ENCODE measurements at regions not wholly inside any gene's neighbourhood (a gene's known extent, or its start where the extent isn't known, plus 50 kb on each side); places are given as distances from the start of the nearest gene placed in this dataset.

- no peak overlapping the region for H3K9ac ChIP-seq
- in situ Hi-C loops (cut with MboI), result no loop called here
- no peaks in the 10 kb centered on the region for H3K9me2 ChIP-seq (ENCODE audit: insufficient read depth)
- no peaks in the 10 kb centered on the region for H3K36me3 ChIP-seq (ENCODE audit: low read depth)
- WGBS, 2 experiments (ENCODE audit: low coverage in 1 of 2, low lambda C conversion rate in 2 of 2, missing lambda C conversion rate in 2 of 2), result 9 to 11% methylated on average over 3 of the region's 3 CpGs
- H3K27ac ChIP-seq, result no peak overlapping the region
- no peaks in the 10 kb centered on the region for H3K27me3 ChIP-seq (replicated peaks; ENCODE audit: insufficient read depth)
- no peak overlapping the region for H3K4me2 ChIP-seq (ENCODE audit: unreplicated experiment)
- H3K4me1 ChIP-seq (ENCODE audit: insufficient read depth), result no peaks in the 10 kb centered on the region
- no peaks in the 10 kb centered on the region for H3K79me2 ChIP-seq (ENCODE audit: insufficient read depth)
- H3F3A ChIP-seq (ENCODE audit: insufficient read depth), result no peaks in the 10 kb centered on the region
- no peaks in the 10 kb centered on the region for H4K20me1 ChIP-seq (ENCODE audit: insufficient read depth)
- no peak for TF ChIP-seq EZH2phosphoT487 (IDR thresholded peaks at IDR 0.05; ENCODE audit: insufficient read depth, low read depth)
- DNase-seq, result no peak
- H3K9me3 ChIP-seq (ENCODE audit: low read depth), result no peaks in the 10 kb centered on the region
- no peak overlapping the region for H3K4me3 ChIP-seq
- H2AFZ ChIP-seq, result no peak overlapping the region
Measured at GRCh38 chr13:103517066-103517767, 451.0 kb upstream of the SLC10A2 start.

GRCh38 chr13:103516015-103516795 is 450.0 kb upstream of the SLC10A2 start:
- Histone ChIP-seq H3K9me2 (ENCODE audit: insufficient read depth) (no peaks in the 10 kb centered on the region), H2AFZ (no peak overlapping the region), H3K36me3 (ENCODE audit: low read depth) (no peaks in the 10 kb centered on the region), H4K20me1 (ENCODE audit: insufficient read depth) (no peaks in the 10 kb centered on the region), H3K9ac (no peak overlapping the region), H3K4me1 (ENCODE audit: insufficient read depth) (no peaks in the 10 kb centered on the region), H3K9me3 (ENCODE audit: low read depth) (no peaks in the 10 kb centered on the region), H3F3A (ENCODE audit: insufficient read depth) (no peaks in the 10 kb centered on the region), H3K79me2 (ENCODE audit: insufficient read depth) (no peaks in the 10 kb centered on the region), H3K4me3 (no peak overlapping the region), H3K27ac (no peak overlapping the region), H3K4me2 (ENCODE audit: unreplicated experiment) (no peak overlapping the region), H3K27me3 (replicated peaks; ENCODE audit: insufficient read depth) (no peaks in the 10 kb centered on the region)
- no peak for DNase-seq
- 20 to 24% methylated on average over 6 of the region's 6 CpGs for WGBS, 2 experiments (ENCODE audit: low coverage in 1 of 2, low lambda C conversion rate in 2 of 2, missing lambda C conversion rate in 2 of 2)
- in situ Hi-C loops (cut with MboI), result no loop called here
- TF ChIP-seq EZH2 (IDR thresholded peaks at IDR 0.05; ENCODE audit: insufficient read depth, poor library complexity, severe bottlenecking), result no peak
- no peak for TF ChIP-seq EZH2phosphoT487 (IDR thresholded peaks at IDR 0.05; ENCODE audit: insufficient read depth, low read depth)

GRCh38 chr13:103515410-103515809 is 449.2 kb upstream of the SLC10A2 start:
- Histone ChIP-seq H3K27ac (no peak overlapping the region), H4K20me1 (ENCODE audit: insufficient read depth) (no peaks in the 10 kb centered on the region), H3K27me3 (replicated peaks; ENCODE audit: insufficient read depth) (no peaks in the 10 kb centered on the region), H3K4me3 (no peak overlapping the region), H3K4me2 (ENCODE audit: unreplicated experiment) (no peak overlapping the region), H3K36me3 (ENCODE audit: low read depth) (no peaks in the 10 kb centered on the region), H3K4me1 (ENCODE audit: insufficient read depth) (no peaks in the 10 kb centered on the region), H3K9me3 (ENCODE audit: low read depth) (no peaks in the 10 kb centered on the region), H3F3A (ENCODE audit: insufficient read depth) (no peaks in the 10 kb centered on the region), H2AFZ (no peak overlapping the region), H3K9ac (no peak overlapping the region), H3K9me2 (ENCODE audit: insufficient read depth) (no peaks in the 10 kb centered on the region), H3K79me2 (ENCODE audit: insufficient read depth) (no peaks in the 10 kb centered on the region)
- TF ChIP-seq EZH2 (IDR thresholded peaks at IDR 0.05; ENCODE audit: insufficient read depth, poor library complexity, severe bottlenecking), result no peak
- TF ChIP-seq EZH2phosphoT487 (IDR thresholded peaks at IDR 0.05; ENCODE audit: insufficient read depth, low read depth), result no peak
- in situ Hi-C loops (cut with MboI), result no loop called here
- DNase-seq, result no peak
- WGBS, 2 experiments (ENCODE audit: low coverage in 1 of 2, low lambda C conversion rate in 2 of 2, missing lambda C conversion rate in 2 of 2), result 4 to 12% methylated on average over 3 of the region's 3 CpGs

GRCh38 chr13:103514619-103515018 is 448.4 kb upstream of the SLC10A2 start:
- Histone ChIP-seq H3K36me3 (ENCODE audit: low read depth) (no peaks in the 10 kb centered on the region), H3K79me2 (ENCODE audit: insufficient read depth) (no peaks in the 10 kb centered on the region), H2AFZ (no peak overlapping the region), H3K4me2 (ENCODE audit: unreplicated experiment) (no peak overlapping the region), H3K9me2 (ENCODE audit: insufficient read depth) (no peaks in the 10 kb centered on the region), H3K9me3 (ENCODE audit: low read depth) (no peaks in the 10 kb centered on the region), H3K27me3 (replicated peaks; ENCODE audit: insufficient read depth) (no peaks in the 10 kb centered on the region), H3F3A (ENCODE audit: insufficient read depth) (no peaks in the 10 kb centered on the region), H3K4me3 (no peak overlapping the region), H3K9ac (no peak overlapping the region), H3K4me1 (ENCODE audit: insufficient read depth) (no peaks in the 10 kb centered on the region), H4K20me1 (ENCODE audit: insufficient read depth) (no peaks in the 10 kb centered on the region), H3K27ac (no peak overlapping the region)
- DNase-seq, result no peak
- TF ChIP-seq EZH2phosphoT487 (IDR thresholded peaks at IDR 0.05; ENCODE audit: insufficient read depth, low read depth) (no peak), EZH2 (IDR thresholded peaks at IDR 0.05; ENCODE audit: insufficient read depth, poor library complexity, severe bottlenecking) (no peak)
- in situ Hi-C loops (cut with MboI), result no loop called here
- WGBS, 2 experiments (ENCODE audit: low coverage in 1 of 2, low lambda C conversion rate in 2 of 2, missing lambda C conversion rate in 2 of 2), result 0% methylated on average over 2 of the region's 2 CpGs
